Liver (tissue), 3 donors: ENCODE measurements at regions not wholly inside any gene's neighbourhood (a gene's known extent, or its start where the extent isn't known, plus 50 kb on each side); places are given as distances from the start of the nearest gene placed in this dataset.

Experiments used
- ATF3 ChIP-seq: IDR thresholded peaks from 2 replicates; pipeline ENCODE4 v1.6.1; 2016; ENCODE audit warnings: antibody characterized with exemption
- CTCF ChIP-seq: fragments of 150-350 bp; IDR thresholded peaks from 2 replicates; pipeline ENCODE4 v1.5.1; 2017; ENCODE audit warnings: improper control_type of control experiment, low read depth, low read length; ENCODE audit not compliant: missing input control
- EGR1 ChIP-seq, 2 donors: IDR thresholded peaks; 2 replicates each; pipeline ENCODE4 v1.6.1; 2016 to 2018; ENCODE audit warnings: antibody characterized with exemption in 2 of 2, low read depth in 2 of 2
- GABPA ChIP-seq, 2 donors: IDR thresholded peaks in 1 of 2; conservative IDR thresholded peaks in 1 of 2; 2 replicates each; pipeline ENCODE4 v1.6.1; 2016; ENCODE audit warnings: antibody characterized with exemption in 2 of 2, mild to moderate bottlenecking in 1 of 2, moderate library complexity in 1 of 2
- JUND ChIP-seq, 2 donors: IDR thresholded peaks; 2 replicates each; pipeline ENCODE4 v1.6.1; 2016; ENCODE audit warnings: antibody characterized with exemption in 2 of 2
- MAX ChIP-seq: IDR thresholded peaks from 2 replicates; pipeline ENCODE4 v1.6.1; 2016; ENCODE audit warnings: antibody characterized with exemption
- NR2F2 ChIP-seq: IDR thresholded peaks from 2 replicates; pipeline ENCODE4 v1.6.1; 2016; ENCODE audit warnings: antibody characterized with exemption
- RAD21 ChIP-seq, 2 donors: IDR thresholded peaks; 2 replicates each; pipeline ENCODE4 v1.6.1; 2016; ENCODE audit warnings: antibody characterized with exemption in 2 of 2, mild to moderate bottlenecking in 2 of 2
- REST ChIP-seq: IDR thresholded peaks from 2 replicates; pipeline ENCODE4 v1.6.1; 2016; ENCODE audit warnings: antibody characterized with exemption, mild to moderate bottlenecking
- RXRA ChIP-seq, 2 donors: IDR thresholded peaks; 2 replicates each; pipeline ENCODE4 v1.6.1; 2017 to 2018; ENCODE audit warnings: antibody characterized with exemption in 2 of 2, mild to moderate bottlenecking in 1 of 2
- SP1 ChIP-seq: IDR thresholded peaks from 2 replicates; pipeline ENCODE4 v1.6.1; 2018; ENCODE audit warnings: antibody characterized with exemption, mild to moderate bottlenecking
- YY1 ChIP-seq: IDR thresholded peaks from 2 replicates; pipeline ENCODE4 v1.6.1; 2016; ENCODE audit warnings: antibody characterized with exemption, mild to moderate bottlenecking
- ZBTB33 ChIP-seq: IDR thresholded peaks from 2 replicates; pipeline ENCODE4 v1.6.1; 2016; ENCODE audit warnings: antibody characterized with exemption
- donor health status: healthy.
- donor health status: healthy.

- TF ChIP-seq ATF3, result no peak
- TF ChIP-seq CTCF, result no peak
- no peak for TF ChIP-seq RAD21 (IDR thresholded peaks at IDR 0.05)
- no peak for TF ChIP-seq REST
- no peak for TF ChIP-seq SP1
- TF ChIP-seq YY1, result no peak
- no peak for TF ChIP-seq MAX
- TF ChIP-seq ZBTB33, result no peak
- TF ChIP-seq GABPA (IDR thresholded peaks at IDR 0.05 in 1 of 2, conservative IDR thresholded peaks at IDR 0.05 in 1 of 2), result no peak
- no peak for TF ChIP-seq JUND (IDR thresholded peaks at IDR 0.05)
- TF ChIP-seq NR2F2, result no peak
- no peak for TF ChIP-seq EGR1 (IDR thresholded peaks at IDR 0.05; ENCODE audit: low read depth in 2 of 2)
- TF ChIP-seq RXRA (IDR thresholded peaks at IDR 0.05), result no peak
These were observed 202.2 kb upstream of the PRKD1 start for GRCh38 chr14:30129807-30130206.
